Stimulated activated CD8-positive, alpha-beta memory T cell treated with anti-CD3 and anti-CD28 coated beads, Interleukin-12 subunit alpha, Interleukin-12 subunit beta, amount 100 ng/mL, for 24 hours (primary cell): ENCODE measurements at regions not wholly inside any gene's neighbourhood (a gene's known extent, or its start where the extent isn't known, plus 50 kb on each side); places are given as distances from the start of the nearest gene placed in this dataset.

Experiments used
- DNase-seq: peaks from one replicate; pipeline ENCODE4 v3.0.0-alpha.2; 2020; ENCODE audit errors: extremely low read depth

- no peak for DNase-seq
These were observed 544.4 kb downstream of the DCDC2C start for GRCh38 chr2:4247791-4248190.

- DNase-seq = no peak
These were observed 552.1 kb downstream of the DCDC2C start for GRCh38 chr2:4255491-4255890.

GRCh38 chr2:4256351-4256750 lies 553.0 kb downstream of the DCDC2C start:
- DNase-seq = no peak

DNA sequence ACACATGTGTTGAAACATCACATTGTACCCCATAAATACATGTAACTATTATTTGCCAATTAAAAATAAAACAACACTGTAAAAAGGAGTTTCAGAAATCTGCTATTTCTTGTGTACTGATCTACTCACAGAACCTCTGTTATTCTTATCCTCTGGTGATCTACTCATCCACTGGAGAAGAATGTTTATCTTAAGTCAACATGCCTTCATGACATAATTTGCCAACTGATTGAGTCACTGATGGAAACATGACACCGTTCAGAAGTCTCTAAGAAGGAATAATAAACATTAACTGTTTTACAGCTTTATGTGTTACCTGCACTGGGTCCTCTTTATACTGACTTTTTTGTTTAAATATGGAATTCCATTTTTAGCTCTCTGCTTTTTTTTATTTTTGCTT lies 555.2 kb downstream of the DCDC2C start:
- no peak for DNase-seq

- DNase-seq = no peak
These were observed 562.6 kb downstream of the DCDC2C start for GRCh38 chr2:4265936-4266335.

DNA sequence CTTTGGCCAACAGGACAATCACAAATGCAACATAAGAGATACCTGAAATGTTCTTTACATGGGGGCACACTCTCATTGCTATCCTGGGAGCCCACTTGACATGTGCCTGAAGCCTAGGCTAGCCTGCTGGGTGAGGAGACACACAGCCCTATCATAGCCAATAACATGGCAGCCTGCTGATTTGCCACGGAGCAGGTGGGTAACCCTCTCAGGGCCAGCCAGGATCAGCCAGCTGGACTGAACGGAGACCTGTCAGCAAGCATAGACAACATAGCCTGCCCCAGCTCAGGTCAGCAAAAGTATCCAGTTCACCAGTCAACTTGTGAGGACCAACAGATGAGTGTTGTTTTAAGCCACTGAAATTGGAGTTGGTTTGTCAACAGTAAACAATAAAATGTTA lies 566.5 kb downstream of the DCDC2C start:
- no peak for DNase-seq

DNA sequence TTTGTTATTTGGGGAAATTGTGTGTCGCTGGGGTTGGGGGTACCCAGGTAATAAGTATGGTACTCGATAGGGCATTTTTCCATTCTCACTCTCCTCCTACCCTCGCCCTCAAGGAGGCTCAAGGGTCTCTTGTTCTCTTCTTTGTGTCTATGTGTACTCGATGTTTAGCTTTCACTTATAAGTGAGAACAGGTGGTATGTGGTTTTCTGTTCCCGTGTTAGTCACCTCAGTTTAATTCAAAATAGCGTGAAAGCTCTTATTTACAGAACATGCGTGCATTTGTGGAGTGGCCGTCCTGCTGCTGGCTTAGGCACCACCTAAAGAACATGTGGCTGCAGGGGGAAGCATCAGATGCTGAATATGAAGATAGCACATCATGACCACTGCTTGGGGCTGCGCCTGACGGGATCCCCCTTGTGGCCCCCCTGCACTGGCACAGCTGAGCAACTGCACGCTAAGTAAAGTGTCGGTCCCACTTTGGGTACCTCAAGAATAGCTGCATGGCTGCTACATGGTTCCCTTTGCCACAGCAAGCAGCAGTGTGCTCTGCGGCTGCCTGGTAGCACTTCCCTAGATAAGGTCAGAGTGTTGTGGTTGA lies 569.0 kb downstream of the DCDC2C start:
- DNase-seq = no peak

GRCh38 chr2:4278392-4278791 lies 575.0 kb downstream of the DCDC2C start:
- DNase-seq = no peak

- DNase-seq = no peak
These were observed 576.1 kb downstream of the DCDC2C start for GRCh38 chr2:4279431-4279830.

GRCh38 chr2:4291430-4291829 lies 588.1 kb downstream of the DCDC2C start:
- no peak for DNase-seq

DNA sequence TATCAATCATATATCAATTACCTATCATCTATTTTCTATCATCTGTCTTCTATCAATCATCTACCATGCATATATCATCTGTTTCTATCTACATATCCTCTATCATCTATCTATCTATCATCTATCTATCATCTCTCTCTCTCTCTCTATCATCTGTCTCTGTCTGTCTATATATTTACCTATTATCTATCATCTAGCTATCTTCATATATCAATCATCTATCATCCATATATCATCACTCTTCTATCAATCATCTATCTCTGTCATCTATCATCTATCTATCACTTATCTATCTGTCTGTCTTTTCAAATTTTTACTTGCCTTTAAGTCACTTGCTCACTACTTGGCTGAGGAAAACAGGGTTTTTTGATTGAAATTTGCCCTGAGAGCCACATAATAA lies 592.3 kb downstream of the DCDC2C start:
- no peak for DNase-seq

GRCh38 chr2:4300616-4301015 lies 597.2 kb downstream of the DCDC2C start:
- DNase-seq = no peak

DNA sequence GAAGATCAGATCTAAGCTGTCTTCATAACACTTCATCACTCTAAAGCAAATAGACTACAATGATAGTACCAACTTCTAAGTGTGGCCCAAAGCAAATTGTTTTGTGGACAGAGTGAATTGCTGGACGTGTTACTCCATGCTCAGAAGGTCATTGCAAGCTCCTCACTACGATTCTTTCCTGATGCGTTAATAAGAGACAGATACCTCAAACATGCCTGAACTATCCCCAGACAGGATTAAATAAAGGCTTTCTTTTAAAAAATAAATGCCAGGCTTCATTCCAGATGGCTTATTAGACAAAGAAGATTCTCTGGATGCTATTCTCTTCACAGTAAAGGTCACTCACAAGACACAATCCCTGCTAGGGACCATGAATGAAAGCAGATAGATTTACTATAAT lies 621.2 kb downstream of the DCDC2C start:
- no peak for DNase-seq

DNA sequence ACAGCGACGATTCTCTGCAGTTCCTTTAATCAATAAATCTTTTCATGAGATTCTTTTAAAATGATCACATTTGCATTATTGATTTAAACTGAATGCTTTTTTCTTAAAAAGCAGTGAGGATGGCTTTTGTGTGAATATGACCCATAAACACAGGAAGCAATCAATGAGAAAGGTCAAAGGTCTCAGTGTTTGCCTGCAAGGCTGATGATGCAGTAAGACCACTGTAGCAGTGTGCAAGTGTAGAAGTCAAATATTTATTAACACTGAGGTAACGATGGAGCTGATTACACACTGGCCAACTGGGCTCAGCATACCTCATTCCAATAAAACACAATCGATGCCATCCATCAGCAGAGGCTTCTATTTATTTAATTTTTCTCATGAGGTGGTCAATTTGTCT lies 633.5 kb downstream of the DCDC2C start:
- no peak for DNase-seq

DNA sequence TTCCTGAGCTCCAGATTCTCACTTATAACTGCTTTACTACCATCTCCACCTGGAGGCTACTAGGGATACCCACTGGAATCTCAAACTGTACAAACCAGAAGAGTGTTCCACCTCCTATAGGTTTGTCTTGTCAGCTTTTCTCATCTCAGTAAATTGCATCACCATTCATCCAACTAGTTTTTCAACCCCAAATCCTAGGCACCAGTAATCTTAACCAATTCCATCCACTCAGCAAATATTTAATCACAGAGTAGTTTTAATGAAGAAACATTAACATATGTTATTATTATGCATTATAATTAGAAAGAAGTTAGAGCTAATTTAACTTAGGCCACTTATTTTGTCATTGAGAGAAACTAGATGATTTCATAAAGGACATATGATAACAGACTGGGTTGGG lies 635.0 kb downstream of the DCDC2C start:
- DNase-seq = no peak

DNA sequence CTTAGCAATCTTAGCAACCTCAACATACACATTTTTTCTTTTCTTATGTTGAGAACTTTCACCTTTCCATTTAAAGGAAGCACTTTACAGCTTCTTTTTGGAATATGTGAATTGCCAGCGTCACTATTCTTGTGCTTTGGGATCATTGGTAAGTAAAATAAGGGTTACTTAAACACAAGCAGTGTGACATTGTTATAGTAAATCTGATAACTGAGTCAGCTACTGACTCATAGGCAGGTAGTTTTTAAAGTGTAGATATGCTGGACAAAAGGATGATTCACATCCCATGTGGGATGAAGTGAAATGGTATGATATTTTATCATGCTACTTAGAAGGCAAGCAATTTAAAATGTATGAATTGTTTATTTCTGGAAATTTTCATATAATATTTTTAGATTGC lies 637.2 kb downstream of the DCDC2C start:
- DNase-seq = no peak

DNA sequence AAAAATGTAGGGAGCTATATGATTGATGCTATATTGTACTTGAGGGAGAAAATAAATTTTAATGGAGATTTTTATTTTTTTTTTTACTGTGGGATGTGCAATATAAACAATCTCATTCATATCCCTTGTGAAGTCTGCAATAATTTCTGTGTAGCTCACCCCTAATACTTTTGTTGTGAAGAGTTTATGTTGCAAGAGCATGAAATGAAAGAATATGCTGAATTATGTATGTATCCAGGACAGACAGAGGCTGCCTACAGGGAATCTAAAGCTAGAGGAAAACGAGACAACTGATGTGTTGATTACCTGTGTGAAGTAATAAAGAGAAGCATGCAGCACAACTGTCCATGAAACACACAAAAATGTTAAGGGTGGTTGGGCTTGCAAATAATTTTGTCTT lies 643.3 kb downstream of the DCDC2C start:
- no peak for DNase-seq

DNA sequence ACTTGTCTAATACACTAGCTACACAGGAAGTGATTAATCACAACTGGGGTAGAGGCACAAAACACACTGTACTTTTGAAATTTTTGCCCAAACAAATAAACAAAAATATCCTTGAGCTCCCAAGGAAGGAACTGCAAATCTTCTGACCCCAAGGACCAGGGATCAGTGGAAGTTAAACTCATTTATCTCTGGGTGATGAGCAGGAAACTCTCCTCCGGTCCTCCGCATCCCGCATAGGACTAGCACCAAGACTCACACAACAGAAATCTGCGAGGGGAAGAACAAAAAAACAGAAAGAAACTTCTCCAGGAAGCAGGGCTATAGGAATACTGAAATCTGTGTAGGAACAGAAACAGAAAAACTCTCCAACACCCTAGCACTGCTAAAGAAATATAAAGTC lies 650.3 kb downstream of the DCDC2C start:
- DNase-seq = no peak

GRCh38 chr2:4354164-4354563 lies 650.8 kb downstream of the DCDC2C start:
- no peak for DNase-seq

DNA sequence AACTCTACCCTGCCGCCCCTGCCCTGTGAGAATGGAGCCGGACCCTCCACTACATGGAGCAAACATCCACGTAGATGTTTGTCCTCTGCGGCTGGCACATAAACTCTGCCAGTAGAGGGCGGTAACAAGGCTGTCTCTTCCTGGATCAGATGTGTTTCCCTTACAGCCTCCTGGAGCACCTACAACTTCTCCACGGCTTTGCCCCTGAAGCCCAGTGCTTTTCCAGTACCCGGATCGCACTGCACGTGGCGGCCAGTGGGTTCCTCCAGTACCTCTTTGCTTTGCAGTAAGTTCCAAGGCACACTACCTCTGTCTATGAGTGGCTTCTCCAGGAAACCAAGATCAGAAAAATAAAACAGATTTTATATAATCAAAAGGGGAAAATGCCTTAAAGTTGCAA lies 651.3 kb downstream of the DCDC2C start:
- no peak for DNase-seq

DNA sequence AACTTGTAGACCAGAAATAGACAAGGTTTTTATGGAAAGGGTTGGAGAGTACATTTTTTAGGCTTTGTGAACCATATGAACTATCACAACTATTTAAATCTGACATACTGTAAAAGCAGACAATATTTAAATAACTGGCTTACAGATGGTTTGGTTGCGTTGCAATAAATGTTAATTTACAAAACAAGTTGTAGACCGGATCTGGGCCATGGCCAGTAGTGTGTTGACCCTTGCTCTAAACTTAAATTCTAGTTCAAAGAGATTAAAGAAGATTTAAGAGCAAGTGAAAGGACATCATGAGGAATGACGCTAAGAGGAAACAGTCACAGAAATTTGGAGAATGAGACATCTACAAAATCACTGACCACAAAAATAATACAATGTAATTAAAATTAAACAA lies 652.7 kb downstream of the DCDC2C start:
- no peak for DNase-seq

GRCh38 chr2:4356541-4356940 lies 653.2 kb downstream of the DCDC2C start:
- no peak for DNase-seq

DNA sequence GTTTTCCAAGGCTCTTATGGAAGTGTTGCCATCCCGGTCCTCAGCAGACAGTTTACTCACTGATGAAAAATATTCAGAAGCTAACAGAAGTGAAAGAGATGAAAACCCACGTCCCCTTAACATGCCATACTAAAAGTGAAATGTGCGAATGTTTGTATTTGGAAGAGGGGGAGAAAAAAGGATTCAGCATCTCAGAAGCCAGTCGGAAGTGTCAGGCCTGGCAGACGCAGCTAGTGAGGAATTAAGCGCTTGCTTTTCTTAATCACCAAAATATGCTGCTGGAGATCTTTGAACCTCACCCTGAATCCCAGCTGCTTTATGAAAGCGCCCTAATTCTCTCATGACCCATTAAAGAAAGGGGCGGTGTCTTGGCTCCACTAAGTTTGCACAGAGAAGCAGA lies 653.7 kb downstream of the DCDC2C start:
- DNase-seq = no peak

DNA sequence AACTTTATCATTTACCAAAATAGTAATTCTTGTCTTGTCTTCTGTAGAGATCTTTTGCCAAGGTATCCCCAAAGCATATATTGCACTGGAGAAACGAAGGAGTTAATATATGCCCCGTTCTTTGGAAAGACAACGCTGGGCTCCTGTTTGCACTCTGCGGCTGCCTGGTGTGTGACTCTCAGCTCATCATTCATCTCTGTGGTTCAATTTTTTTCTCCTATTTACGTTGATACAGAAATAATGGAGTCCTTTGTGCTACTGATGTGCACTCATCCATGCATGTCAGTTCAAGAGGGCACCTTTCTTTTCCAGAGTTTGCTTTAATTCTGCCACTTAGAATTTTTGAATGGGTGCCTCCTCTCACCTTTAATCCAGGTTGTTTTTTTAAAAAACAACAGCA lies 655.5 kb downstream of the DCDC2C start:
- no peak for DNase-seq

DNA sequence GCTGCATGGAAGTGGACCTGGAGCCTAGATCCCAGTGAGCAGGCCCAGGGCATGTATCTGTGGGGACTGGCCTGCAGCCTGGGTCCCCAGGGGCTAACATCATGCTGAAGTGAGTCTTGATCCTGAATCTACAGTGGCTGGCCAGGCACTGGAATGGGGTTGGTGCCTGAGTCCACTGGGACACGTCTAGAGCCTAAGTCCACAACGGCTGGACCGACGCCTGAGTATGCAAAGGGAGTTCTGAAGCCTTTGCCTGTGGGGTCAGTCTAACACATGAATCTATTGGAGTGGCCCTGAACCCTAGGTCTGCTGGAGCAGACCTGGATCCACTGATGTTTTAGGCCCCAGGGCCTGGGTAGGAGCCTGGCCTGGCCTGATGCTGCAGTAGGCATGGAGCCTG lies 665.5 kb downstream of the DCDC2C start:
- no peak for DNase-seq
